ENCODE measurements at regions not wholly inside any gene's neighbourhood (a gene's known extent, or its start where the extent isn't known, plus 50 kb on each side); places are given as distances from the start of the nearest gene placed in this dataset.

GRCh38 chr2:95729597-95729955 lies 137.8 kb downstream of the TRIM43 start:
- Histone ChIP-seq H3K4ac (ENCODE audit: low read depth in 1 of 2, low read length in 2 of 2) (no peak overlapping the region), H2BK120ac (ENCODE audit: low read depth, low read length) (no peak overlapping the region), H2BK5ac (ENCODE audit: low read depth, low read length, poor library complexity, severe bottlenecking) (no peak overlapping the region), H3K14ac (ENCODE audit: low read length in 2 of 2) (no peak overlapping the region), H3K9me3 (ENCODE audit: control insufficient read depth, low read length) (no peaks in the 10 kb centered on the region), H3K4me3 (ENCODE audit: insufficient read depth in 1 of 2, low read depth in 1 of 2, low read length in 2 of 2) (no peak overlapping the region), H3K18ac (ENCODE audit: low read depth in 1 of 2, low read length in 2 of 2) (no peak overlapping the region), H2BK12ac (ENCODE audit: low read length in 2 of 2) (no peak overlapping the region), H3K27ac (ENCODE audit: low read length, poor library complexity, severe bottlenecking) (no peak overlapping the region), H3K9ac (ENCODE audit: low read length) (no peak overlapping the region), H2AFZ (ENCODE audit: low read depth, low read length) (no peak overlapping the region), H2AK5ac (ENCODE audit: low read length, severe bottlenecking) (no peak overlapping the region), H3K36me3 (ENCODE audit: control insufficient read depth in 1 of 2, insufficient read depth in 2 of 2, low read depth in 1 of 2, low read length in 2 of 2) (no peaks in the 10 kb centered on the region), H4K8ac (ENCODE audit: low read length) (no peak overlapping the region), H3K4me1 (ENCODE audit: control insufficient read depth, insufficient read depth, low read depth, low read length) (no peaks in the 10 kb centered on the region), H3K79me1 (replicated peaks; ENCODE audit: low read length, poor library complexity, severe bottlenecking) (no peaks in the 10 kb centered on the region), H4K91ac (ENCODE audit: low read length) (no peak overlapping the region), H2BK15ac (ENCODE audit: low read depth, poor library complexity, severe bottlenecking) (no peak overlapping the region), H3K23ac (ENCODE audit: low read length in 2 of 2) (no peak overlapping the region), H3K27me3 (ENCODE audit: control insufficient read depth in 1 of 2, insufficient read depth in 1 of 2, low read length in 2 of 2) (peaks cover 4 to 7% of the 10 kb centered on the region in 2 experiments), H3K4me2 (ENCODE audit: low read length, poor library complexity, severe bottlenecking) (no peak overlapping the region)
- WGBS, result 61% methylated on average over 2 of the region's 2 CpGs
- no peak for DNase-seq

DNA sequence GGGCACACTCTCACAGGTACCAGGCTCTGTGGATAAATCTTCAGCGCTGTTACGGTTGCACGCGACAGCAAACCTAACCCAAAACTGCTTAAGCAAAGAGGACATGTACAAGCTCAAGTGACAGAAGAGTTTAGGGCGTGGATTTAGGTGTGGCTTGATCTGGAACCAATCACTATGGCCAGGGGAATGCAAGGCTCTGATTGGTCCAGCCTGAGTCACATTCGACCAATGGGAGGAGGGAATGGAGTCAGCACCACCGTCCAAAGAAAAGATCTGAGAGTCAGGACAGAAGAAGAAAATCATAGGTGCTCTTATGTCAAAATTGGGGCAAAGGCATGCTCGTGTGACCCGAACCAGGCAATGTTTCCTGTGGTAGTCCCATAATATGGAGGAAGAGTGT lies 139.0 kb downstream of the TRIM43 start:
- H3K4me1 ChIP-seq (ENCODE audit: control insufficient read depth, insufficient read depth, low read depth, low read length), result no peaks in the 10 kb centered on the region
- H3K9me3 ChIP-seq (ENCODE audit: control insufficient read depth, low read length), result no peaks in the 10 kb centered on the region
- no peak overlapping the region for H4K91ac ChIP-seq (ENCODE audit: low read length)
- no peaks in the 10 kb centered on the region for H3K79me1 ChIP-seq (replicated peaks; ENCODE audit: low read length, poor library complexity, severe bottlenecking)
- no peak overlapping the region for H3K4ac ChIP-seq (ENCODE audit: low read depth in 1 of 2, low read length in 2 of 2)
- peaks cover 4 to 7% of the 10 kb centered on the region in 2 experiments for H3K27me3 ChIP-seq (ENCODE audit: control insufficient read depth in 1 of 2, insufficient read depth in 1 of 2, low read length in 2 of 2)
- no peak overlapping the region for H3K18ac ChIP-seq (ENCODE audit: low read depth in 1 of 2, low read length in 2 of 2)
- 75% methylated on average over 9 of the region's 9 CpGs for WGBS
- DNase-seq, result no peak
- no peaks in the 10 kb centered on the region for H3K36me3 ChIP-seq (ENCODE audit: control insufficient read depth in 1 of 2, insufficient read depth in 2 of 2, low read depth in 1 of 2, low read length in 2 of 2)
- no peak overlapping the region for H3K27ac ChIP-seq (ENCODE audit: low read length, poor library complexity, severe bottlenecking)
- H2AFZ ChIP-seq (ENCODE audit: low read depth, low read length), result no peak overlapping the region
- H2AK5ac ChIP-seq (ENCODE audit: low read length, severe bottlenecking), result no peak overlapping the region
- H3K4me2 ChIP-seq (ENCODE audit: low read length, poor library complexity, severe bottlenecking), result no peak overlapping the region
- no peak overlapping the region for H2BK5ac ChIP-seq (ENCODE audit: low read depth, low read length, poor library complexity, severe bottlenecking)
- H2BK120ac ChIP-seq (ENCODE audit: low read depth, low read length), result no peak overlapping the region
- H3K14ac ChIP-seq (ENCODE audit: low read length in 2 of 2), result no peak overlapping the region
- H3K23ac ChIP-seq (ENCODE audit: low read length in 2 of 2), result no peak overlapping the region
- H3K4me3 ChIP-seq (ENCODE audit: insufficient read depth in 1 of 2, low read depth in 1 of 2, low read length in 2 of 2), result no peak overlapping the region
- no peak overlapping the region for H3K9ac ChIP-seq (ENCODE audit: low read length)
- no peak overlapping the region for H2BK15ac ChIP-seq (ENCODE audit: low read depth, poor library complexity, severe bottlenecking)
- H4K8ac ChIP-seq (ENCODE audit: low read length), result no peak overlapping the region
- H2BK12ac ChIP-seq (ENCODE audit: low read length in 2 of 2), result no peak overlapping the region

GRCh38 chr2:95734976-95735890 lies 143.4 kb downstream of the TRIM43 start:
- no peak overlapping the region for H2BK120ac ChIP-seq (ENCODE audit: low read depth, low read length)
- WGBS, result 76% methylated on average over 8 of the region's 8 CpGs
- no peak overlapping the region for H3K18ac ChIP-seq (ENCODE audit: low read depth in 1 of 2, low read length in 2 of 2)
- no peak overlapping the region for H2BK5ac ChIP-seq (ENCODE audit: low read depth, low read length, poor library complexity, severe bottlenecking)
- H4K91ac ChIP-seq (ENCODE audit: low read length), result no peak overlapping the region
- H3K4ac ChIP-seq (ENCODE audit: low read depth in 1 of 2, low read length in 2 of 2), result no peak overlapping the region
- no peak for DNase-seq
- H4K8ac ChIP-seq (ENCODE audit: low read length), result no peak overlapping the region
- no peak overlapping the region for H2BK12ac ChIP-seq (ENCODE audit: low read length in 2 of 2)
- no peak overlapping the region for H3K27ac ChIP-seq (ENCODE audit: low read length, poor library complexity, severe bottlenecking)
- no peaks in the 10 kb centered on the region for H3K79me1 ChIP-seq (replicated peaks; ENCODE audit: low read length, poor library complexity, severe bottlenecking)
- no peak overlapping the region for H3K14ac ChIP-seq (ENCODE audit: low read length in 2 of 2)
- H3K4me2 ChIP-seq (ENCODE audit: low read length, poor library complexity, severe bottlenecking), result no peak overlapping the region
- no peak overlapping the region for H2AFZ ChIP-seq (ENCODE audit: low read depth, low read length)
- no peak overlapping the region for H2BK15ac ChIP-seq (ENCODE audit: low read depth, poor library complexity, severe bottlenecking)
- no peak overlapping the region for H3K4me3 ChIP-seq (ENCODE audit: insufficient read depth in 1 of 2, low read depth in 1 of 2, low read length in 2 of 2)
- no peaks in the 10 kb centered on the region for H3K4me1 ChIP-seq (ENCODE audit: control insufficient read depth, insufficient read depth, low read depth, low read length)
- no peak overlapping the region for H2AK5ac ChIP-seq (ENCODE audit: low read length, severe bottlenecking)
- H3K9ac ChIP-seq (ENCODE audit: low read length), result no peak overlapping the region
- no peaks in the 10 kb centered on the region for H3K9me3 ChIP-seq (ENCODE audit: control insufficient read depth, low read length)
- H3K23ac ChIP-seq (ENCODE audit: low read length in 2 of 2), result no peak overlapping the region
- no peaks in the 10 kb centered on the region for H3K36me3 ChIP-seq (ENCODE audit: control insufficient read depth in 1 of 2, insufficient read depth in 2 of 2, low read depth in 1 of 2, low read length in 2 of 2)
- H3K27me3 ChIP-seq (ENCODE audit: control insufficient read depth in 1 of 2, insufficient read depth in 1 of 2, low read length in 2 of 2), result peaks cover 4 to 16% of the 10 kb centered on the region in 2 experiments

DNA sequence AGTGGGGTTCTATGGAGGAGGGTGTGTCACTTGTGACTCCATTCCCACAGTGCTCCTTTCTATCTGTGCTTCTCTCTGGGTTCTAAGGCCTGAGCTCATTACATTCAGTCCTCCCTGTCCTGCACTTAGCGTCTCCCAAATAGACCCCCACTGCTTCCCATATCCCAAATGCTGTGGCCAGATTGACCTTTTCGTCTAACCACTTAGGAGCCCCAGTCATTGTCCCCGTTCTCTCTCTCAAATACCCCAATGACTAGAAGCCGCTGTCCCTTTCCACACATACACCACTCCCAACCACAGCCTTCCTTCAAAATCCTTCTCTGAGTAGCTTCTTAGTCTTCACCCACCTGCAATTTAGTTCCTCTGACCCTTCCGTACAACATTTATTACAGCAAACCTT lies 146.5 kb downstream of the TRIM43 start:
- Histone ChIP-seq H3K36me3 (ENCODE audit: control insufficient read depth in 1 of 2, insufficient read depth in 2 of 2, low read depth in 1 of 2, low read length in 2 of 2) (no peaks in the 10 kb centered on the region), H3K4me3 (ENCODE audit: insufficient read depth in 1 of 2, low read depth in 1 of 2, low read length in 2 of 2) (no peak overlapping the region), H3K18ac (ENCODE audit: low read depth in 1 of 2, low read length in 2 of 2) (no peak overlapping the region), H4K8ac (ENCODE audit: low read length) (no peak overlapping the region), H2BK15ac (ENCODE audit: low read depth, poor library complexity, severe bottlenecking) (no peak overlapping the region), H3K27me3 (ENCODE audit: control insufficient read depth in 1 of 2, insufficient read depth in 1 of 2, low read length in 2 of 2) (peaks cover 7 to 15% of the 10 kb centered on the region in 2 experiments), H3K27ac (ENCODE audit: low read length, poor library complexity, severe bottlenecking) (no peak overlapping the region), H3K4me2 (ENCODE audit: low read length, poor library complexity, severe bottlenecking) (no peak overlapping the region), H2BK12ac (ENCODE audit: low read length in 2 of 2) (no peak overlapping the region), H2BK5ac (ENCODE audit: low read depth, low read length, poor library complexity, severe bottlenecking) (no peak overlapping the region), H2AFZ (ENCODE audit: low read depth, low read length) (no peak overlapping the region), H2BK120ac (ENCODE audit: low read depth, low read length) (no peak overlapping the region), H4K91ac (ENCODE audit: low read length) (no peak overlapping the region), H3K9ac (ENCODE audit: low read length) (no peak overlapping the region), H3K4ac (ENCODE audit: low read depth in 1 of 2, low read length in 2 of 2) (no peak overlapping the region), H3K79me1 (replicated peaks; ENCODE audit: low read length, poor library complexity, severe bottlenecking) (no peaks in the 10 kb centered on the region), H3K23ac (ENCODE audit: low read length in 2 of 2) (no peak overlapping the region), H2AK5ac (ENCODE audit: low read length, severe bottlenecking) (no peak overlapping the region), H3K4me1 (ENCODE audit: control insufficient read depth, insufficient read depth, low read depth, low read length) (no peaks in the 10 kb centered on the region), H3K9me3 (ENCODE audit: control insufficient read depth, low read length) (no peaks in the 10 kb centered on the region), H3K14ac (ENCODE audit: low read length in 2 of 2) (no peak overlapping the region)
- WGBS, result 82% methylated on average over 5 of the region's 5 CpGs
- no peak for DNase-seq
